SK-N-SH (cell line): ENCODE measurements at regions not wholly inside any gene's neighbourhood (a gene's known extent, or its start where the extent isn't known, plus 50 kb on each side); places are given as distances from the start of the nearest gene placed in this dataset.

Experiments used
- CTCF ChIA-PET: fragments of 300-600, 350-600 bp; formaldehyde crosslinking; extraction: SDS; loops from one replicate; lab custom pipeline; 2021; lab: Yijun Ruan, JAX
- POLR2A ChIA-PET: fragments of 350-600 bp; sonication (Branson Sonifier 250); formaldehyde crosslinking; extraction: SDS; loops from one replicate; lab custom pipeline; 2020; ENCODE audit warnings: antibody characterized with exemption, inconsistent platforms; lab: Yijun Ruan, JAX
- DNase-seq: peaks from one replicate; pipeline ENCODE4 v3.0.0; 2012
- H2AFZ ChIP-seq: fragments of 200-600 bp; sonication (generic); 2 replicates; pipeline ENCODE4 v1.8.1; 2016; ENCODE audit warnings: antibody characterized with exemption, mild to moderate bottlenecking, low read depth
- H3F3A ChIP-seq: fragments of 200-600 bp; sonication (generic); replicated peaks from 2 replicates; pipeline ENCODE3; 2016; ENCODE audit warnings: antibody characterized with exemption, mild to moderate bottlenecking; ENCODE audit not compliant: insufficient read depth
- H3K27ac ChIP-seq, 2 experiments: fragments of 200-500 bp in 1 of 2; fragments of 200-600 bp in 1 of 2; sonication (Bioruptor generic) in 1 of 2; sonication (generic), shearing (Covaris generic) in 1 of 2; 2 replicates each; pipeline versions ENCODE4 v1.5.1 to v1.6.1; 2014 to 2016; ENCODE audit warnings: low read depth in 2 of 2, inconsistent platforms in 1 of 2, low read length in 1 of 2, mild to moderate bottlenecking in 1 of 2, mixed read lengths in 1 of 2
- H3K27me3 ChIP-seq: fragments of 200-600 bp; sonication (generic), shearing (Covaris generic); 2 replicates; pipeline ENCODE4 v1.6.1; 2016; ENCODE audit warnings: mixed run types; ENCODE audit not compliant: insufficient read depth
- H3K36me3 ChIP-seq, 2 experiments: fragments of 200-500 bp in 1 of 2; fragments of 200-600 bp in 1 of 2; sonication (Bioruptor generic) in 1 of 2; sonication (generic) in 1 of 2; replicated peaks in 1 of 2; 2 replicates each; pipeline versions ENCODE3 to v1.5.1; 2014 to 2016; ENCODE audit warnings: low read length in 1 of 2, mild to moderate bottlenecking in 1 of 2; ENCODE audit not compliant: insufficient read depth in 2 of 2, control insufficient read depth in 1 of 2
- H3K4me1 ChIP-seq, 2 experiments: fragments of 200-500 bp in 1 of 2; fragments of 200-600 bp in 1 of 2; sonication (Bioruptor generic) in 1 of 2; sonication (generic), shearing (Covaris generic) in 1 of 2; 2 replicates each; pipeline versions ENCODE4 v1.5.1 to v1.6.1; 2014 to 2016; ENCODE audit warnings: low read depth in 1 of 2, low read length in 1 of 2, mixed run types in 1 of 2; ENCODE audit not compliant: insufficient read depth in 2 of 2, control insufficient read depth in 1 of 2
- H3K4me2 ChIP-seq: fragments of 200-600 bp; sonication (generic), shearing (Covaris generic); 2 replicates; pipeline ENCODE4 v1.6.1; 2017; ENCODE audit warnings: mixed run types
- H3K4me3 ChIP-seq, 2 experiments: fragments of 200-500 bp in 1 of 2; fragments of 200-600 bp in 1 of 2; sonication (Bioruptor generic) in 1 of 2; sonication (generic), shearing (Covaris generic) in 1 of 2; 2 replicates each; pipeline versions ENCODE4 v1.5.1 to v1.8.1; 2014 to 2016; ENCODE audit warnings: low read depth in 2 of 2, inconsistent platforms in 1 of 2, low read length in 1 of 2, mild to moderate bottlenecking in 1 of 2, mixed read lengths in 1 of 2, moderate library complexity in 1 of 2
- H3K79me2 ChIP-seq: fragments of 200-600 bp; sonication (generic); 2 replicates; pipeline ENCODE4 v1.8.1; 2017; ENCODE audit warnings: mild to moderate bottlenecking; ENCODE audit not compliant: insufficient read depth
- H3K9ac ChIP-seq: fragments of 200-600 bp; sonication (generic); 2 replicates; pipeline ENCODE4 v1.6.1; 2017; ENCODE audit warnings: mixed run types
- H3K9me2 ChIP-seq: fragments of 200-600 bp; sonication (generic); 2 replicates; pipeline ENCODE4 v1.6.1; 2017; ENCODE audit warnings: mixed run types
- H3K9me3 ChIP-seq: fragments of 200-600 bp; sonication (generic); 2 replicates; pipeline ENCODE4 v1.6.1; 2017; ENCODE audit warnings: mixed run types, mild to moderate bottlenecking, moderate library complexity
- H4K20me1 ChIP-seq: fragments of 200-600 bp; sonication (generic); 2 replicates; pipeline ENCODE4 v1.6.1; 2017; ENCODE audit warnings: mild to moderate bottlenecking, mixed run types; ENCODE audit not compliant: insufficient read depth
- FOXM1 ChIP-seq: IDR thresholded peaks from 2 replicates; pipeline ENCODE4 v1.4.0; 2012; ENCODE audit warnings: low read depth, mild to moderate bottlenecking
- JUND ChIP-seq: IDR thresholded peaks from 2 replicates; pipeline ENCODE4 v1.4.0; 2012
- MAX ChIP-seq: IDR thresholded peaks from 2 replicates; pipeline ENCODE4 v1.4.0; 2012; ENCODE audit warnings: low read depth
- PBX3 ChIP-seq: IDR thresholded peaks from 2 replicates; pipeline ENCODE4; 2012
- RCOR1 ChIP-seq: fragments of 150-350 bp; IDR thresholded peaks from 2 replicates; pipeline ENCODE4 v1.6.1; 2017; ENCODE audit warnings: antibody characterized with exemption, low read length
- RXRA ChIP-seq: IDR thresholded peaks from 2 replicates; pipeline ENCODE4 v1.4.0; 2012; ENCODE audit warnings: low read depth, mild to moderate bottlenecking, borderline replicate concordance
- SIN3A ChIP-seq: IDR thresholded peaks from 2 replicates; pipeline ENCODE4 v1.6.1; 2012; ENCODE audit warnings: low read depth, mild to moderate bottlenecking, low read length, moderate library complexity, borderline replicate concordance
- SMC3 ChIP-seq: IDR thresholded peaks from 2 replicates; pipeline ENCODE4 v1.6.1; 2012; ENCODE audit warnings: low read depth, low read length, improper control_type of control experiment
- TEAD4 ChIP-seq: IDR thresholded peaks from 2 replicates; pipeline ENCODE4 v1.4.0; 2012; ENCODE audit warnings: mild to moderate bottlenecking, borderline replicate concordance; ENCODE audit not compliant: insufficient read depth
- USF1 ChIP-seq: IDR thresholded peaks from 2 replicates; pipeline ENCODE4 v1.4.0; 2012; ENCODE audit warnings: low read depth, borderline replicate concordance
- YY1 ChIP-seq: IDR thresholded peaks from 2 replicates; pipeline ENCODE4 v1.4.0; 2012; ENCODE audit warnings: low read depth, mild to moderate bottlenecking
- WGBS: methylation state at CpG from one replicate; pipeline ENCODE4 v1.1.6; 2017; ENCODE audit warnings: low lambda C conversion rate; 5-methylcytosine and 5-hydroxymethylcytosine counted together
- TF ChIP-seq, protein P1 (sequence below): IDR thresholded peaks from 2 replicates; pipeline ENCODE4 v1.4.0; 2012; ENCODE audit warnings: low read depth, borderline replicate concordance

DNA sequence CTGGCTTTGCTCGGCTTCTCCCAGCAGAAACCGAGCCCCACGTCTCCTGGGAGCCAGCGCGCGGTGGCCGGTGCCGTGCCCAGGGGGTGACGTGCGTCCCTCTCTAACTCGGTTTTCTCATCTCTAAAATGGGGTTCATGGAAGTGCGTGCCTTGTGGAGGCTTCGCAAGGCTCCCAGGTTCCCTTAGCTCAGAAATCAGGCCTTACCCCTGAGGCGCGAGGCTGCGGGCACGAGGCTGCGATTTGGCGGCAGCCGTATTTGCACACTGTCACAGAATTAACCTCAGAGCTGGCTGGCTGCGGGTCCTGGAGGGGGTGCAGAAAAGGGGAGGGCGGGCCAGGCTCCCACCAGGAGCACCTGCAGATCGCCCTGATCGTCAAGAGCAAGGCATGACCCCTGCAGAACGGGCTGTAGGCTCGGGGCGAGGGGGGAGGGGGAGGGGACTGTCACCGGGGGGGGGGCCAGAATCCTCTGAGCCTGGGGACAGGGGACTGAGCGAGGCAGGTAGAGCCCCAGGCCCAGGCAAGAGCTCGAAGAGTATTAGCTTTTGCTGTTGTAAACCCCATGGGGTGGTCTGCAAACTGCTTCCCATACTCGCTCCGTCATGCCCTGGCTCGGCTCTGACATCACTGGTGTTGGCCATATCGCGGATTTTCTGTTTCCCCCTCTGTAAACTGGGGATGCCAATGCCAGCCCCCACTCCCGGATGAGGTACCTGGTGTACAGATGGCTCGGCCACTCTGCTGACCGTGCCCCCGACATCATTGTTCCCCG, 62.2 kb downstream of the CCNE1 start:
- CTCF ChIA-PET, result interaction anchor here (0.6 to 5.5 kb wide), 39 partner anchors 9 to 775 kb away, joined by 3 to 81 read pairs (median 4); partner anchors contain the start of gene URI1

GRCh38 chr19:29875931-29876330, 64.1 kb downstream of the CCNE1 start:
- no peaks in the 10 kb centered on the region for H3K9me2 ChIP-seq
- H3F3A ChIP-seq, result no peaks in the 10 kb centered on the region
- no peak overlapping the region for H3K4me2 ChIP-seq
- WGBS, result 71% methylated on average over 7 of the region's 7 CpGs
- no peaks in the 10 kb centered on the region for H4K20me1 ChIP-seq
- H3K4me3 ChIP-seq, result no peak overlapping the region
- H3K36me3 ChIP-seq, result no peaks in the 10 kb centered on the region
- H3K9me3 ChIP-seq, result no peaks in the 10 kb centered on the region
- H3K27me3 ChIP-seq, result no peaks in the 10 kb centered on the region; the same call in 1 of the 2 replicates
- ChIA-PET POLR2A (no interaction called here), CTCF (interaction anchor here (0.8 kb wide), 1 partner anchor 104 kb away, joined by 3 read pairs; no protein-coding TSS in a partner anchor)
- no peak overlapping the region for H3K27ac ChIP-seq
- TF ChIP-seq RCOR1 (no peak), USF1 (no peak), TEAD4 (no peak), PBX3 (no peak), MAX (no peak), JUND (no peak), SIN3A (no peak), FOXM1 (no peak), RXRA (no peak), YY1 (no peak)
- TF ChIP-seq, protein P1, sequence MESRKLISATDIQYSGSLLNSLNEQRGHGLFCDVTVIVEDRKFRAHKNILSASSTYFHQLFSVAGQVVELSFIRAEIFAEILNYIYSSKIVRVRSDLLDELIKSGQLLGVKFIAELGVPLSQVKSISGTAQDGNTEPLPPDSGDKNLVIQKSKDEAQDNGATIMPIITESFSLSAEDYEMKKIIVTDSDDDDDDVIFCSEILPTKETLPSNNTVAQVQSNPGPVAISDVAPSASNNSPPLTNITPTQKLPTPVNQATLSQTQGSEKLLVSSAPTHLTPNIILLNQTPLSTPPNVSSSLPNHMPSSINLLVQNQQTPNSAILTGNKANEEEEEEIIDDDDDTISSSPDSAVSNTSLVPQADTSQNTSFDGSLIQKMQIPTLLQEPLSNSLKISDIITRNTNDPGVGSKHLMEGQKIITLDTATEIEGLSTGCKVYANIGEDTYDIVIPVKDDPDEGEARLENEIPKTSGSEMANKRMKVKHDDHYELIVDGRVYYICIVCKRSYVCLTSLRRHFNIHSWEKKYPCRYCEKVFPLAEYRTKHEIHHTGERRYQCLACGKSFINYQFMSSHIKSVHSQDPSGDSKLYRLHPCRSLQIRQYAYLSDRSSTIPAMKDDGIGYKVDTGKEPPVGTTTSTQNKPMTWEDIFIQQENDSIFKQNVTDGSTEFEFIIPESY, result no peak
- no peak overlapping the region for H3K9ac ChIP-seq
- H2AFZ ChIP-seq, result no peak overlapping the region
- no peaks in the 10 kb centered on the region for H3K79me2 ChIP-seq
- peaks cover 0 to 11% of the 10 kb centered on the region in 2 experiments; a peak in 1 of 4 replicates for H3K4me1 ChIP-seq
- no peak for DNase-seq

More for the DNA sequence above, 62.2 kb downstream of the CCNE1 start:
- POLR2A ChIA-PET, result no interaction called here
- Histone ChIP-seq H3K4me1 (peaks cover 0 to 6% of the 10 kb centered on the region in 2 experiments; a peak in 1 of 4 replicates), H3K36me3 (no peaks in the 10 kb centered on the region), H3K4me2 (peak overlapping the region; percentile 89), H3K27me3 (no peaks in the 10 kb centered on the region), H3K9me2 (no peaks in the 10 kb centered on the region), H3K9me3 (no peaks in the 10 kb centered on the region), H3K79me2 (no peaks in the 10 kb centered on the region), H2AFZ (peak overlapping the region; percentile 65; the same call in 1 of the 2 replicates), H4K20me1 (no peaks in the 10 kb centered on the region), H3F3A (no peaks in the 10 kb centered on the region), H3K4me3 (peak overlapping the region; percentile 50 to 60), H3K9ac (no peak overlapping the region; the same call in 1 of the 2 replicates), H3K27ac (no peak overlapping the region)
- TF ChIP-seq SMC3, result no peak
- no peak for TF ChIP-seq RXRA
- 50% methylated on average over 17 of the region's 40 CpGs for WGBS
- peak; percentile 49 for DNase-seq
